RWPE2 (cell line): ENCODE measurements at regions not wholly inside any gene's neighbourhood (a gene's known extent, or its start where the extent isn't known, plus 50 kb on each side); places are given as distances from the start of the nearest gene placed in this dataset.

Experiments used
- ATAC-seq: fragments of 200-7000 bp; cut with Tn5 transposase; 3 replicates; pipeline ENCODE4 v1.9.1; 2021; ENCODE audit warnings: low read depth
- DNase-seq: peaks from one replicate; pipeline ENCODE4 v3.0.0-alpha.2; 2020; ENCODE audit warnings: low spot score
- H3K27ac ChIP-seq: fragments of 450-650 bp; 2 replicates; pipeline ENCODE4 v1.5.1; 2017; ENCODE audit warnings: mild to moderate bottlenecking; ENCODE audit not compliant: poor library complexity, severe bottlenecking
- H3K27me3 ChIP-seq: fragments of 250-450 bp; sonication (Bioruptor Pico); 2 replicates; pipeline ENCODE4 v1.5.1; 2021; ENCODE audit warnings: mild to moderate bottlenecking, moderate library complexity; ENCODE audit not compliant: insufficient read depth, poor library complexity, severe bottlenecking
- H3K36me3 ChIP-seq: fragments of 250-450 bp; sonication (Bioruptor Pico); 2 replicates; pipeline ENCODE4 v1.5.1; 2020; ENCODE audit warnings: low read depth, mild to moderate bottlenecking, moderate library complexity
- H3K4me1 ChIP-seq: fragments of 250-450 bp; sonication (Bioruptor Pico); 2 replicates; pipeline ENCODE4 v1.5.1; 2021; ENCODE audit warnings: mild to moderate bottlenecking, moderate library complexity; ENCODE audit not compliant: insufficient read depth, poor library complexity, severe bottlenecking
- H3K4me3 ChIP-seq: fragments of 250-450 bp; sonication (Bioruptor Pico); 2 replicates; pipeline ENCODE4 v1.5.1; 2021; ENCODE audit warnings: mild to moderate bottlenecking, moderate library complexity; ENCODE audit not compliant: severe bottlenecking
- H3K9me3 ChIP-seq: fragments of 250-450 bp; sonication (Bioruptor Pico); 2 replicates; pipeline ENCODE4 v1.5.1; 2021; ENCODE audit warnings: mild to moderate bottlenecking, moderate library complexity; ENCODE audit not compliant: severe bottlenecking
- CTCF ChIP-seq: fragments of 450-650 bp; IDR thresholded peaks from one replicate; pipeline ENCODE4 v1.5.1; 2017; ENCODE audit warnings: mild to moderate bottlenecking, moderate library complexity; ENCODE audit not compliant: poor library complexity, severe bottlenecking

- Histone ChIP-seq H3K4me1 (peaks cover 11% of the 10 kb centered on the region), H3K27me3 (no peaks in the 10 kb centered on the region), H3K4me3 (no peak overlapping the region), H3K36me3 (no peaks in the 10 kb centered on the region), H3K9me3 (no peaks in the 10 kb centered on the region), H3K27ac (no peak overlapping the region)
- TF ChIP-seq CTCF: no peak
- ATAC-seq (no peak), DNase-seq (no peak)
Measured at GRCh38 chr13:100872761-100873160, 198.2 kb upstream of the TMTC4 start.

GRCh38 chr13:100870898-100871297 lies 196.3 kb upstream of the TMTC4 start:
- no peak for TF ChIP-seq CTCF
- Histone ChIP-seq H3K4me3 (no peak overlapping the region), H3K4me1 (peaks cover 8% of the 10 kb centered on the region), H3K36me3 (no peaks in the 10 kb centered on the region), H3K27ac (no peak overlapping the region), H3K9me3 (peaks cover 4% of the 10 kb centered on the region), H3K27me3 (no peaks in the 10 kb centered on the region)
- no peak for DNase-seq
- no peak for ATAC-seq

GRCh38 chr13:100860866-100861265 lies 186.3 kb upstream of the TMTC4 start:
- DNase-seq (no peak), ATAC-seq (no peak)
- Histone ChIP-seq H3K27me3 (no peaks in the 10 kb centered on the region), H3K4me1 (peaks cover 3% of the 10 kb centered on the region), H3K9me3 (no peaks in the 10 kb centered on the region), H3K27ac (no peak overlapping the region), H3K4me3 (no peak overlapping the region), H3K36me3 (no peaks in the 10 kb centered on the region)
- TF ChIP-seq CTCF: no peak

- H3K9me3 ChIP-seq: no peaks in the 10 kb centered on the region
- TF ChIP-seq CTCF: no peak
- H3K4me3 ChIP-seq: no peak overlapping the region
- ATAC-seq: no peak
- H3K36me3 ChIP-seq: no peaks in the 10 kb centered on the region
- no peaks in the 10 kb centered on the region for H3K27me3 ChIP-seq
- no peak overlapping the region for H3K27ac ChIP-seq
- DNase-seq: no peak
- peaks cover 2% of the 10 kb centered on the region for H3K4me1 ChIP-seq
Measured at GRCh38 chr13:100859861-100860260, 185.3 kb upstream of the TMTC4 start.

GRCh38 chr13:100855151-100855550 lies 180.6 kb upstream of the TMTC4 start:
- Histone ChIP-seq H3K27me3 (no peaks in the 10 kb centered on the region), H3K4me1 (no peaks in the 10 kb centered on the region), H3K9me3 (no peaks in the 10 kb centered on the region), H3K4me3 (no peak overlapping the region), H3K27ac (no peak overlapping the region), H3K36me3 (no peaks in the 10 kb centered on the region)
- no peak for DNase-seq
- no peak for ATAC-seq
- TF ChIP-seq CTCF: no peak
